NCI-H2081 treated with DMSO at 0.1 percent for 48 hours (cell line): ENCODE measurements at regions not wholly inside any gene's neighbourhood (a gene's known extent, or its start where the extent isn't known, plus 50 kb on each side); places are given as distances from the start of the nearest gene placed in this dataset.

Source experiments
- DNase-seq: peaks from one replicate; lab custom pipeline; 2025; lab: John Stamatoyannopoulos, UW

DNA sequence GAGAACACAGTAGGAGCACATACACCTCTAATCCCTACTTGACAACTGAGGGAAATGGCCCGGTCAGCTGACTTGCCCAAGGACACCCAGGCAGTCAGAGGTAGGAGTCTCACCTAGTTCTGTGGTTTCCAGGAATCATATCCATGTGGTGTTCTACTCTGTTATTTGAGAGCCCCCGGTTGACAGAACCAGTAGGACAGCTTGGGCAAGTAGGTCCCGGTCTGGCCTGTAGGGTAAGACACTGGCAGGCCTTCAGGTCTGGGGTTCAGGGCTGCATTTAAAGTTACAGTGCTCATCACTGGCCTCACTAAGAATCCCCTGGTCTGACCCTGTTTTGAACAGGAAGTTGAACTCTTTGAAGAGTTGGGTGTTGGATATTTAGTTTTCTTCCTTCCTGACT is 476.1 kb downstream of the SHQ1 start:
- DNase-seq, result no peak

DNA sequence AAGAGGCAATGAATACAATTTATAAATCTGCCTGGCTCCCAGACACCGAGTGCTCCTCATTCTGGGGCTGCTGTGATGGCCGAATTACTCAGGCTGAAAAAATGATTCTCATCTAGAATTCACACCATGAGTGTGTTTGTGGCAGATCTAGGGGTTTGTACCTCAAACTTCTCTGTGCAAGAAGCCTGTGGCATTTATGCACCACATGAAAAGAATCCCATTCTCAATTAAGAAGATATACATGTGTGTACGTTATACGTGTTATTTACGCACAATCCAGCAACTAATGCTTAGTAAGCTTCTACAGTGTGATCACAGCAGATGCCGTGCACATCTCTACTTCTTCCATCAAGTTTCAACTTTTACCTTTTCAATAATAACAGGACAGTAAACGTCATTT is 476.8 kb downstream of the SHQ1 start:
- DNase-seq, result no peak

DNA sequence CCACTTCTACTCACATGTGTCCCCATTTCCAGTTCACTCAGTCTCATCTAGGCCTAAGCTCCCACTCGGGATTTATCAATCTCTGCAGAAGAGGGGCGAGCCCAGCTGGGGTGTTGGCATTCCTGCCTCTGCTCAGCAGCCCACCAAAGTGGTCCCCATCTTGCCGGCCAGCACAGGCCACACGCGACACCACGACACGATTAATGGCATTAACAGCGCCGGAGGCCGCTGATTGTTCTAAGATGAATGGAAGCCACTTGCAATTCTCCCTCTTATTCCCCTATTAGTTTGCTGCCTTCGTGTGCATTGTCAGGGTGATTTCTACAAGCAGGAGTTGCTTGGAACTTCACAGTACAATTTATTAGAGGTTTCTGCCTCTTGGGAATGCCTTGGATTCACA is 477.3 kb downstream of the SHQ1 start:
- DNase-seq, result no peak

DNA sequence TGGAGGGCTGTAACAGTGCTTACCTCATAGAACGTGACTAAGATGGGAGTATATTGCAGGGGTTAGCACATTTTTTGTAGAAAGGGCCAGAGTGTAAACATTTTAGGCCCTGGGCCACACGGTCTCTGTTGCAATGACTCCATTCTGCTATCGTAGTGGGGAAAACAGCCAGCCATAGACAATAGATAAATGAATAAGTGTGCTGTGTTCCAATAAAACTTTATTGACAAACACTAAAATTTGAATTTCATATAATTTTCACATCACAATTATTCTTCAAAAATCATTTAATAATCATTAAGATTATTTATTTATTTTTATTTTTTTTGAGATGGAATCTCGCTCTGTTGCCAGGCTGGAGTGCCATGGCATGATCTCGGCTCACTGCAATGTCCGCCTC is 478.6 kb downstream of the SHQ1 start:
- no peak for DNase-seq

DNA sequence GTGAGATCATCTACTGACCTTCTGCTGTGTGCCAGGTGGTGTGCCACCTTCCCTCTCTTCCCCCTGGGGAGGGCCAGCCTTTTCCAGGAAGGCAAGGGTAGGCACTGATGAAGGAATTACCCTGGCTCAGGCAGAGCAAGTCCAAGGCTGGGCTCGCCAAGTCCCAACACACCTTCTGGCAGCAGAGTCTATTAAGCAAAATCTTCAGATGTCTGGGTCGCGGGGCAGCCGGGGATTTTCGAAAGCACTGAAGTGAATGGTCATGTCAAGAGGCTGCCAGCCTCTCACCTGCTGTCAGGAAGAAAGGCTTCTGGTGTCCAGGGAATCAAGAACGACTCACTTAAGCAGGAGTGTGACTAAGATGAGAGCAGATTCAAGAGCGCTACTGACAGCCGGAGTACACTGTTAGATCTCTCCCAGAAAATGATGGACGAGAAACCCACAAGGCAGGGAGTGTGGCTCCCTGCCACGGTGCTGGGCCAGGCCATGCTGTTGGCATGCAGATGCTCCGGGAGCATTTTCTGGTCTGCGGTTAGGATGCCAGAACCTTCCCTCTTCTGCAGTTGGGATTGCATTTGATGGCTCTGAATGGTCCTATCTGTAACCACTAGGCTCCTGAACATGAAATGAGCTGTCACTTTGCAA is 479.8 kb downstream of the SHQ1 start:
- DNase-seq, result no peak

DNA sequence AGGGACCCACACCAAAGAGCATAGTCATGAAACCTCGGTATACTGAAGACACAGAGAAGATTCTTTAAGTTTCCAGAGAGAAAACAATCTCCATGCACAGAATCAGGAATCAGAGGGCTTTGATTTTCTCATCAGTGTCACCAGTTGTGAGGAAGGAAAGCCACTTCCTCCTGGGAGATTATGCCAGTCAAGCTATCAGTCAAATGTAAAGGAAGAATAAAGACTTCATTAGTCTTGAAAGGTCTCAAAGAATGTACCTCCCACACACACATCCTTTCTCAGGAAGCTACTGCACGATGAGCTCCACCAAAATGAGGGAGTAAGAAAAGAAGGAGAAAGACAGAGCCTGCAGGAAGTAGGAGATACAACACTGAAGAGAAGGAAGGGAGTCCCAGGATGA is 486.3 kb downstream of the SHQ1 start:
- DNase-seq, result no peak

DNA sequence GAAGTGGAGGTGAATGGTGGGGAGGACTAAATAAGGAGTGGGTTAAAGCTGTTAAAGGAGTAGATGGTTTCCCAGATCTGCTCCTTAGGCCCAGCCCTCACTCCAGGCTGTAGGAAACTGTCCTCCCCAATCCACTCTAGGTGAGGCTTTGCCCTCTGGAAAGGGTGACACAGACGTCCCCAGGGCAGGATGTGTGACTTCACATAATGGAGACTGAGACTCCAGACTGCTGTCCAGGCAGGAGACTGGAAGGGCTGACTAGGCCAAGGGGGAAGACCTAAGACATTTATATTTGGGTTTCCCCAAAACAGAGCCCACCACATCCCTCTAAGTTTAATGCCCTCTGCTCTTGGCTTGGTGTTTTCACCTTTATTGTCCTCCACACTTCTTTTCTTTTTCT is 488.5 kb downstream of the SHQ1 start:
- DNase-seq, result no peak

DNA sequence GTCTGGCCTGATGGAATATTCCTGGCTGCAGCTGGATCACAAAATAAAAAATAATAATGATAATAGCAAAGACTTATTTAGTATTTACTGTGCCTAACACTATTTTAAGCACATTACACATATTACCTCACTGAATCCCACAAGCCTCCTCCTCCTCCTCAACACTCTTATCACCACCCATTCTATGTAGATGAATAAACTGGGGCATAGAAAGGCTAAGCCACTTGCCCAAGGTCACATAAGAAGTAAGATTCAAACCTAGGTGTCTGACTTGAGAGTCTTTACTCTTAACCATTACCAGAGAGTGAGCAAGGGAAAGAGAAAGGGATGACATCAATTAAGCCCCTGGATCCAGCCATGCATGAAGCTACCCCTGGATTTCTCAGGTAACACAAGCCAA is 493.1 kb downstream of the SHQ1 start:
- no peak for DNase-seq

DNA sequence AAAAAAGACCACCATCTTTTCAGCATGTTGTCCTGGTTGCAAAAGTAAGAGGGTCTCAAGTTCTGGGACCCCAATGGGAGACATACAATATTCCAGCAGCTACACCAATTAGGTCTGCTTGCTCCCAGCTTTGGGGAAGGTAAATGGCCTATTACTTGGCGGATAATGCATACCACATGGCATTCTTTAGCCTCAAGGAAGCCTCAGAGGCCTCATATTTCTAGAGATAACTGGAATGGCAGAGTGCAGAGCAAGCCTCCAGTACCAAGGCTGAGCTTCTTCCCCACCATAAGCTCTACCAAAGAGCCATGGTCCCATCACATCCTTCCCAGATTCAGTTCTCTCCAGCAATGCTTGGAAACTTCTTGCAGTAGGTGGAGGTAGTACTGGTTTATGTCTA is 493.8 kb downstream of the SHQ1 start:
- no peak for DNase-seq

DNA sequence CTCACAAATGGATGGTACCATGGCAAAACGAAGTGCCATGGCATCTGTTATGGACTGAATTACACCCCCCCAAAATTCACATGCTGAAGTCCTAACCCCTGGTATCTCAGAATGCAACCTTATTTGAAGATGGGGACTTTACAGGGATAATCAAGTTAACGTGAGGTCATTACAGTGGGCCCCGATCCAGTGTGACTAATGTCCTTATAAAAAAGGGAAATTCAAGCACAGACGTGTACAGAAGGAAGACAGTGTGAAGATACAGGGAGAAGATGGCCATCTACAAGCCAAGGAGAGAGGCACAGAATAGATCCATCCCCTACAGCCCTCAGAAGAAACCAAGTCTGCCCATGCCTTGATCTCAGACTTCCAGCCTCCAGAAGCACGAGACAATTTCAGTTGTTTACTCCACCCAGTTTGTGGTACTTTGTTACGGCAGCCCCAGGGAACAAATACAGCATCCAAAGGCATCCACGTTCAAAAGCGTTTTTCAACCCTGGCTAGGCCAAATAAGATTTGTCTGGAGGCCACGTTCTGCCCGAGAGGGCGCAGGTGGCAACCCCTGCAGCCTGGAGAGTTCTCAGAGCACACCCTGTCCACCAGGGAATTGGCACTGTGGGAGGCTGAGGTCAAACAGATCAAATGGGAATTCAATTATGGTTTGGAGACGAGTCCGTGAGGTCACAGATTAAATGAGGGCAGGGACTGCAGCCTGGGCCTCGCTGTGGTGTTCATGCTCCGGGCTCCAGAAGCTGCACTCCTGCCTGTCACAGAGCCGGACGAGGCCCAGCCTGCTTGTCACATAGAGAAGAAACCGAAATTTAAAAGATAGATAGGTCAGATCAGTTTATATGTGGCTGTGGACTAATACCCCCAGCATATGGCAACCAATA is 494.8 kb downstream of the SHQ1 start:
- DNase-seq, result no peak

DNA sequence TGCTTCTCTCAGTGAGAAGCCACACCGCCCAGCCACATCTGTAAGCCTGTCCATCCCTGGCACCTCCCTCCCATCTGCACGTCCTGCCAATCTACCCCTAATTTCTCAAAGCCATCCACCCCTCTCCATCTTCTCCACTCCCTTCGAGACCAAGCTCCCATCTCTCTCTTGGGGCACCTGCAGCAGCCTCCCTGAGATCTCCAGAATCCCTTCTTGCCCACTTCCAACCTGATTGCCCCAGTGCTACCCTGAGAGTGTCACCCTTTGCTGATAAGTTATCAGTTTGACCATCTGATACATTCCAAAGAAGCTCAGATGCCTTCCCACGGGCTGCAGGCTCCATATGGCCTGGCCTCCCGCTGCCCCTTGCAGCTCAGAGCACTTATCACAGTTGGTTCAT is 496.1 kb downstream of the SHQ1 start:
- no peak for DNase-seq

DNA sequence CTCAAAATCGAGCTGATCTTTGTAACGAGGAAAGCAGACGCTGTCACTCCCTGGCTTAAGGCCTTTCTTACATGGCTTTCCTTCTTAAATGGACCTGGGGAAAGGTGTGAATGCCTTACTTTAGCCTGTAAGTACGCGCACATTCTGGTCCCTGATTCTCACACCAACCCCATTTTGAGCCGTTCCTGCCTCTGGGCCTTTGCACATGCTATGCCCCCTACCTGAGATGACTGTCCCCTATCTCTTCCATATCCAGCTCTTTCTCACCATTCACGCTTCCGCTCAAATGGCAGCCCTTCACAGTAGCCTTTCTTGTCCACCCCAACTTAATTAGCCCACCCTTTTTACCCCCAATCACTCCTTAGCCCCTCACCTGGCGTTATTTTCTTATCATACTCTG is 496.7 kb downstream of the SHQ1 start:
- DNase-seq, result no peak

DNA sequence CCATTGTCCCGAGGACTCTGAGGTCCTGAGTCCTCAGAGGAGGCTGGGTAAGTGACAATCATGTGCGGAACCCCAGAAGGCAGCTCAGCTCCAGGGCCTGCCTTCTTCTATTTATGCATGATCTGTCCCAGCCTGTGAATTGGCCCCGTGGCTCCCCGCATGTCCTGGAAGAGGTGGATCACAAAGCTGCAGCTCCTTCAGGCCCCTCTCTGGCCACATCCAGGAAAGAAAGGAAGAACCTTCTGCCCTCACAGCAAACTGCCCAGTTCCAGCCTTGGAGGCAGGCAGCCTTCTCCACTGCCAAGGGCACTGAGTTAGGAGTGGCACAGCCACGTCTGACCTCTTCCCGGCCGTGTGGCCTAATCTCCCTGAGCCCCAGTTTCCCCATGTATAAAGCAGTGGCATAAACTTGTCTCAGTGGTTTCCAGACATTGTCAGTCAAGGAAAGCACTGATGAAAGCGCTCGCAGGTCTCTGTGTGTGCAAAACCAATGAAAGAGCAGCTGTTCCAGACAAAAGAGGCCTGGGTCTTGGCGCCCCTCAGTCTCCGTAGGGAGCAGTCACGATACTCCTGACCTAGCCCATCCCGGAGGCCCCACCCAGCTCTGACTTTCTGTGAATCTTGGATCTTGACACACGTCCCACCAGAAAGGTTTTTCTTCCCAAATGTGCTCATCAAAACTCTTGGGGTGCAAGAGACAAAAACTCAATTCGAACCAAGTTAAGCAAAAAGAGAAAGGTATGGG is 497.3 kb downstream of the SHQ1 start:
- DNase-seq, result no peak

DNA sequence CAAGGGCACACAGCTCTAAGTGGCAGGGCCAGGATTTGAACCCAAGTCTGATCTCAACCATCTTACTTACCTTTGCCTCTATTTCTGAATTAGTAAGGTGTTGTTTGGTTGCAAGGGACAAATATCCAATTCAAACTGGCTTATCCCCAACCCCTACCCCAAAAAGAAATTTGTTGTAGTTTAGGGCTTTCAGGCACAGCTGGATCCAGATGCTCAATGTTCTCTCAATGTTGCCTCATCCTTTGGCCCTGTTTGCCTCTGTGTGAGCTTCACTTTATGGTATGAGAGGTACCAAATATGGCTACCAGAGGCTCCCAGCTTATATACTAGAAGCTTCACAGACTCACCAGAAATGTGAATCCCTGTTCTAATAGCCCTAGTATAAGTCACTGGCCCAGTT is 499.9 kb downstream of the SHQ1 start:
- DNase-seq, result no peak

DNA sequence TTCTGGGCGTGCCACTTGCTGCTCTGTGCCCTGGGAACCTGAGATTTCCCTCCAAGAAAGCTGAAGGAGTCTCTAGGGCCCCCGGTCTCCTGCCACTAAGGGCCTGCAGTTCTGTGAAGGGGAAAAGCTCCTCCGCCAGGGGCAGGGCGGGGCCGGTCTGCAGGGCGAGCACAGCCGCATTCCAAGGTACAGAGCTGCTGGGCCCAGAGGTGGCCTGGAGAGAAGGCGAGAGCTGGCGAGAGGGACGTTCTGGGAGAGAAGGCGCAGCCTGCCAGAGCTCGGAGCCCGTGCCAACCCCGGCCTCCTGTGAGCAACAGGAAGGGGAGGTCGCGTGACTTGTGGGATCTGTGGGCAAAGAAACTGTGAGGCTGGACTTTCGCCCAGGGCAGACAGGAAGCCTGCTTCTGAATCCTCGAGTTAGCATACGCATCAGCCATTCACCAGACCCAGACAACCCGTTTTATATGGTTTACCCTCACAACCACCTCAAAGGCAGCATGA is 500.4 kb downstream of the SHQ1 start:
- DNase-seq, result no peak

DNA sequence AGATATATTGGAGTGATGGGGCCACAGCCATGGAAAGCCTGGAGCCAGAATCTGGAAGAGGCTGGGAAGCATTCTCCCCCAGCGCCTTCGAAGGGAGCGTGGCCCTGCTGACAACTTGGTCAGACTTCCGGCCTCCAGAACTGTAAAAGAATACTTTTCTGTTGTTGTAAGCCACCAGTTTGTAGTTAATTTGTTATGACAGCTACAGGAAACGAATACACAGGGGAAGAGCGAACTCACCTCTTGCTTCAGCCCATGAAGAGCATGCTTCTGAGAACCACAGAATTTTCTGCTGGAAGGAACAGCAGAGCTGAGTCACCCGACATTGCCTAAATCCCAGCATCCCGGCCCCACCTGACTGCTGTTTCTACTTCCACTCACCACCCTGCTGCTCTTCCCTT is 501.7 kb downstream of the SHQ1 start:
- no peak for DNase-seq

DNA sequence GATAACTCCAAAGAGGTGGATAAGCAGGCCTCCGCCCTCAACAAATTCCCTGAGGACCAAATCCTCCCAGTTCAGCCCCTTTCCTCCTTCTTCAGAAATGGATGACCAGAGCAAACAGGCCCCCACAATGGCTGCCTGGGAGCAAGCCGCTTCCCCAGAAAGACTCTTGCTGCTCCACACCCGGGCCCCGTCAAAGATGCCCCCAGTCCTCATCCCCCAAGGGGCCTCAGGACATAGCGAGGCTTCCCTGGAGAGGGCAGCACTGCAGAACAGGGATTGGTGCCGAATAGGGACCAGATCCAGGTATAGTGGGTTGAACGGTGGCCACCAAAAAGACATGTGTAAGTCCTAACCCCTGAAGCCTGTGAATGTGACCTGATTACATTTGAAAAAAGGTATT is 502.3 kb downstream of the SHQ1 start:
- DNase-seq, result no peak

DNA sequence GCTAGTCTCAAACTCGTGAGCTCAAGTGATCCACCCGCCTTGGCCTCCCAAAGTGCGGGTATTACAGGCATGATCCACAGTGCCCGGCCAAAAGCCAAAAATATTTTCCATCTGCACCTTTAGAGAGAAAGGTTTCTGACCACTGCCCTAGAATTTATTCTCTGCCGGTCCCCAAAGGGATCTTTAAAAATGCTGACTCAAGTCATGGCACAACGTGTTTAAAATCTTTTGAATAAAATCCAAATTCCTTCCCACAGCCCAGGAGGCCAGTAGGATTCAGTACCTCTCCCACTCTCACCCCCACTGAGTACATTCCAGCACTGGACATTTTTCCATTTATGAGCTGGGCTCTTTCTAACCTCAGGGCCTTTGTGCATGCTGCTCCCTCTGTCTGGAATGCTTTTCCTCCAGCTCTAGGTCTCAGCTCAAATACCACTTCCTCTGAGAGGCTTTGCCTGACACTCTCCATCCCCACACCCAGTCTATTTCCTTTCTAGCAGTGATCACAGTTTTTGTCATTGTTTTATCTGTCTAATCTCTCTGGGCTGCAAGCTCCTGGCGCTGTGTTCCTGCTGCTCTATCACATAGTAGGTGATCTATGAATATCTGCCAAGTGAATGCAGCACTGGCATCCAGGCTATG is 502.9 kb downstream of the SHQ1 start:
- no peak for DNase-seq

DNA sequence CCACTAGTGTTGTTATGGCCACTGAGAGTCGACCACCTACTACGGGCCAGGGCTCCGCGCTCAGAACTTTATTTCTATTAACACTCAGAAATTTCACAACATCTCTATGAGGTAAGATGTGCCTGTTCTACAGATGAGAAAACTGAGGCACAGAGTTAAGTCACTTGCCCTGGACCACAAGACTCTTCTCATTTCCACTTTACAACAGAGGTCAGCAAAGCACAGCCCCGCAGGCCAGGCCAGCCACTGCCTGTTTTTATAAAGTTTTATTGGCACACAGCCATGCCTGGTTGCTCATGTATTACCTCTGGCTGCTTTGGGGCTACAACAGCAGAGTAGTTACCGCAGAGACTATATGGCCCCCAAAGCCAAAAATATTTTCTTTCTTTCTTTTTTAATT is 503.6 kb downstream of the SHQ1 start:
- DNase-seq, result no peak

DNA sequence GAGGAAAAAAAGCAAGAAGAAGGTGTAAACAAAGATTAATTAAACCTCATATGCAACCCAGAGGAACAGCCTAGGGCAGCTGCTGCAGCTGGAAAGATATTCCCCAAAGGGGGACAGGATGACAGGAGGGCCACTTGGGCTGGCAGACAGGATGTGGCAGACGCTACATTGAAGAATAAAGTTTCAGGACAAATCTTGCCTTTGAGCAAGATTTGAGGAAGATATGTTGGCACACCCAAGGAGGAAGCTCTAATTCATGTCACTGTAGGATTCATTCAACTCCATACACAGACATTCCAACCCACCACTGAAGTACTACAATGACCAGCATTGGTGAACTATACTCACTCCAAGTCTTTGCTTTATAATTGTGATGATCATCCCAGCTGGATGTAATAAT is 504.0 kb downstream of the SHQ1 start:
- no peak for DNase-seq

DNA sequence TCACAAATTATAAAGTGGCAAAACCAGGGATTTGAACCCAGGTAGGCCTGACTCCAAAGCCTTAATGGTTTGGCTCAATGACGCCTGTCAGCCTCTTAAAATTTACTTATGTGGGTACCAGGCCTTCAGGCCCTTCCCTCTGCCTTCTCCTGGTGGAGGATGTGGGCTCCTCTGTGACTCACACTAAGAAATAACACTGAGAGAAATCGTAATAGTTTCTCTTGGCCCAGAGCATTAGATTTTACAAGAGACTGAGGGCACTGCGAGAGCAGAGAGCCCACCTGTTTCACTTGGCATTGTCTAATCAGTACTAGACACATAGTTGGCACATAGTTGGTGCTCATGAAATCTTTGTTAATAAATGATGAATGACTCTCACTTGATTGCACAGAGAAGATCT is 505.2 kb downstream of the SHQ1 start:
- no peak for DNase-seq

DNA sequence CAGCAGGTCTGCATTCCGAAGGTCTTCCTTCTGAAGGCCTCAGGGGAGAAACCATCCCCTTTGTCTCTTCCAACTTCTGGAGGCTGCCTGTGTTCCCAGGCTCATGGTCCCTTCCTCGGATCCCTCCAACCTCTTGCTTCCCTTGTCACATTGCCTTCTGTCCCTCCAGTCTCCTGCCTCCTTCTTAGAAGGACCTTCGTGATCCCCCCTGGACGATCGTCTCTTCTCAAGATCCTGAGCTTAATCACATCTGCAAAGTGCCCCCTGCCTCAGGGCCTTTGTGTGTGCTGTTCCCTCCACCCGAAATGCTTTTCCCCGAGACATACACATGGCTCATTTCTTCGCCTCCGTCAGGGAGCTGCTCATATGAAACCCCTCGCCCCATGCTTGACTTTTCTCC is 505.8 kb downstream of the SHQ1 start:
- no peak for DNase-seq
